Fibroblast of villous mesenchyme (primary cell): ENCODE measurements at regions not wholly inside any gene's neighbourhood (a gene's known extent, or its start where the extent isn't known, plus 50 kb on each side); places are given as distances from the start of the nearest gene placed in this dataset.

Experiments
- DNase-seq: peaks from one replicate; pipeline ENCODE4 v3.0.0-alpha.2; 2010; ENCODE audit warnings: low read depth
- H3K4me3 ChIP-seq: 2 replicates; pipeline ENCODE4 v1.5.1; 2011; ENCODE audit warnings: low read depth, mild to moderate bottlenecking, low read length
- CTCF ChIP-seq: IDR thresholded peaks from 2 replicates; pipeline ENCODE4 v1.5.1; 2012; ENCODE audit warnings: low read depth, mild to moderate bottlenecking, low read length; ENCODE audit not compliant: insufficient read depth

GRCh38 chr1:234897390-234897749 lies 231.3 kb downstream of the TOMM20 start:
- DNase-seq, result no peak
- no peak for TF ChIP-seq CTCF
- no peak overlapping the region for H3K4me3 ChIP-seq

- no peak for TF ChIP-seq CTCF
Observed at GRCh38 chr1:234896477-234897389, 231.9 kb downstream of the TOMM20 start.

GRCh38 chr1:234893725-234894630 lies 234.7 kb downstream of the TOMM20 start:
- TF ChIP-seq CTCF, result no peak
- DNase-seq, result no peak
- H3K4me3 ChIP-seq, result no peak overlapping the region

More at GRCh38 chr1:234896477-234897389, 231.9 kb downstream of the TOMM20 start:
- H3K4me3 ChIP-seq, result no peak overlapping the region
- DNase-seq, result no peak

GRCh38 chr1:234893359-234893724 lies 235.3 kb downstream of the TOMM20 start:
- H3K4me3 ChIP-seq, result no peak overlapping the region
- no peak for DNase-seq
- TF ChIP-seq CTCF, result no peak

- DNase-seq, result no peak
- no peak overlapping the region for H3K4me3 ChIP-seq
- no peak for TF ChIP-seq CTCF
Observed at GRCh38 chr1:234892642-234893041, 236.0 kb downstream of the TOMM20 start.

- no peak for DNase-seq
- no peak for TF ChIP-seq CTCF
- no peak overlapping the region for H3K4me3 ChIP-seq
Observed at GRCh38 chr1:234891427-234891826, 237.2 kb downstream of the TOMM20 start.
